ENCODE measurements at regions not wholly inside any gene's neighbourhood (a gene's known extent, or its start where the extent isn't known, plus 50 kb on each side); places are given as distances from the start of the nearest gene placed in this dataset.

DNA sequence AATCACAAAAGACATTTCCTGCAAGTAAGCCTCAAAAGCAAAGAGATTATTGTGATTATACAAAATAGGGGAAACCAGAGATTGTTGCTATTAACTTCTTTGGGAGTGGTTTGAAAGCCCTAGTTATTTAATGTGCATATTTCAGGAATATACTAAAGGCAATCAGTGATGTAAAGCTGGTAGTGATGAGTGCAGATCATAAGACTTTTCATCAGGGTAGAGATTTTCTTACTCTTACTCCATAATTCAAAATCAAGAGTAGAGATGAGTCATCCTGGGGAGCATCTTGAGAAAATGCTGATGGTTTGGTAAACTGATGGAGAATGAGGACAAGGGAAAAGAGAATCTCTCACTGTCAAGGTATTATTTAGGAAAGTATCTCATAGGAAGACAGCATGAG, 309.5 kb downstream of the FBXO15 start:
- TF ChIP-seq POLR2AphosphoS5 (IDR thresholded peaks at IDR 0.05) (no peak), EP300 (IDR thresholded peaks at IDR 0.05) (no peak), POLR2A (IDR thresholded peaks at IDR 0.05) (no peak)
- TF ChIP-seq, protein P1, sequence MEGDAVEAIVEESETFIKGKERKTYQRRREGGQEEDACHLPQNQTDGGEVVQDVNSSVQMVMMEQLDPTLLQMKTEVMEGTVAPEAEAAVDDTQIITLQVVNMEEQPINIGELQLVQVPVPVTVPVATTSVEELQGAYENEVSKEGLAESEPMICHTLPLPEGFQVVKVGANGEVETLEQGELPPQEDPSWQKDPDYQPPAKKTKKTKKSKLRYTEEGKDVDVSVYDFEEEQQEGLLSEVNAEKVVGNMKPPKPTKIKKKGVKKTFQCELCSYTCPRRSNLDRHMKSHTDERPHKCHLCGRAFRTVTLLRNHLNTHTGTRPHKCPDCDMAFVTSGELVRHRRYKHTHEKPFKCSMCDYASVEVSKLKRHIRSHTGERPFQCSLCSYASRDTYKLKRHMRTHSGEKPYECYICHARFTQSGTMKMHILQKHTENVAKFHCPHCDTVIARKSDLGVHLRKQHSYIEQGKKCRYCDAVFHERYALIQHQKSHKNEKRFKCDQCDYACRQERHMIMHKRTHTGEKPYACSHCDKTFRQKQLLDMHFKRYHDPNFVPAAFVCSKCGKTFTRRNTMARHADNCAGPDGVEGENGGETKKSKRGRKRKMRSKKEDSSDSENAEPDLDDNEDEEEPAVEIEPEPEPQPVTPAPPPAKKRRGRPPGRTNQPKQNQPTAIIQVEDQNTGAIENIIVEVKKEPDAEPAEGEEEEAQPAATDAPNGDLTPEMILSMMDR (IDR thresholded peaks at IDR 0.05) = no peak

Measured in gastroesophageal sphincter (tissue), 3 donors.